Astrocyte of the spinal cord (primary cell): ENCODE measurements at regions not wholly inside any gene's neighbourhood (a gene's known extent, or its start where the extent isn't known, plus 50 kb on each side); places are given as distances from the start of the nearest gene placed in this dataset.

Experiments
- DNase-seq: peaks from one replicate; pipeline ENCODE4 v3.0.0; 2011; ENCODE audit warnings: low read depth, low spot score
- H3K4me3 ChIP-seq: 2 replicates; pipeline ENCODE4 v1.5.1; 2011; ENCODE audit warnings: low read depth, mild to moderate bottlenecking, low read length, moderate library complexity
- CTCF ChIP-seq: IDR thresholded peaks from 2 replicates; pipeline ENCODE4 v1.5.1; 2012; ENCODE audit warnings: low read depth, mild to moderate bottlenecking, low read length, inconsistent platforms
- in situ Hi-C: cut with HindIII; loops from 2 replicates; pipeline ENCODE4 v1.10.0; 2017; ENCODE audit warnings: low sequenced_read_pairs

- no peak for TF ChIP-seq CTCF
- in situ Hi-C loops, result no loop called here
- DNase-seq, result no peak
- no peak overlapping the region for H3K4me3 ChIP-seq
Measured at GRCh38 chr10:131732631-131733127, 168.1 kb upstream of the PPP2R2D start.

GRCh38 chr10:131733596-131733995 lies 167.2 kb upstream of the PPP2R2D start:
- in situ Hi-C loops, result no loop called here
- H3K4me3 ChIP-seq, result no peak overlapping the region
- TF ChIP-seq CTCF, result no peak
- DNase-seq, result no peak

- no peak overlapping the region for H3K4me3 ChIP-seq
- in situ Hi-C loops, result no loop called here
- no peak for TF ChIP-seq CTCF
- no peak for DNase-seq
Measured at GRCh38 chr10:131735577-131735976, 165.2 kb upstream of the PPP2R2D start.

GRCh38 chr10:131736321-131736980 lies 164.4 kb upstream of the PPP2R2D start:
- in situ Hi-C loops, result no loop called here
- no peak for TF ChIP-seq CTCF
- DNase-seq, result no peak
- H3K4me3 ChIP-seq, result no peak overlapping the region

- in situ Hi-C loops, result no loop called here
- TF ChIP-seq CTCF, result no peak
- DNase-seq, result no peak
Measured at GRCh38 chr10:131737543-131738395, 163.0 kb upstream of the PPP2R2D start.

GRCh38 chr10:131738396-131738735 lies 162.4 kb upstream of the PPP2R2D start:
- H3K4me3 ChIP-seq, result no peak overlapping the region
- in situ Hi-C loops, result no loop called here
- DNase-seq, result no peak
- no peak for TF ChIP-seq CTCF

More at GRCh38 chr10:131737543-131738395, 163.0 kb upstream of the PPP2R2D start:
- no peak overlapping the region for H3K4me3 ChIP-seq
